Upper lobe of left lung (tissue), 4 donors: ENCODE measurements at regions not wholly inside any gene's neighbourhood (a gene's known extent, or its start where the extent isn't known, plus 50 kb on each side); places are given as distances from the start of the nearest gene placed in this dataset.

ENCODE experiments used
- CTCF ChIP-seq, 6 experiments: fragments of 450-650 bp in 4 of 6; fragments of 200-600 bp in 2 of 6; sonication (generic) in 2 of 6; IDR thresholded peaks; one replicate each; pipeline ENCODE4 v1.5.1; 2016 to 2019; ENCODE audit warnings: antibody characterized with exemption in 6 of 6
- EP300 ChIP-seq, 4 donors: sonication (generic); formaldehyde crosslinking; IDR thresholded peaks; one replicate each; pipeline ENCODE4 v1.5.1; 2017; ENCODE audit warnings: antibody characterized with exemption in 4 of 4, control low read depth in 2 of 4
- POLR2A ChIP-seq, 4 donors: fragments of 450-650 bp; IDR thresholded peaks; one replicate each; pipeline ENCODE4 v1.5.1; 2016 to 2017; ENCODE audit warnings: antibody characterized with exemption in 4 of 4, mild to moderate bottlenecking in 2 of 4
- POLR2AphosphoS5 ChIP-seq, 2 donors: sonication (generic); formaldehyde crosslinking; IDR thresholded peaks; one replicate each; pipeline ENCODE4 v1.5.1; 2017; ENCODE audit warnings: antibody characterized with exemption in 2 of 2

DNA sequence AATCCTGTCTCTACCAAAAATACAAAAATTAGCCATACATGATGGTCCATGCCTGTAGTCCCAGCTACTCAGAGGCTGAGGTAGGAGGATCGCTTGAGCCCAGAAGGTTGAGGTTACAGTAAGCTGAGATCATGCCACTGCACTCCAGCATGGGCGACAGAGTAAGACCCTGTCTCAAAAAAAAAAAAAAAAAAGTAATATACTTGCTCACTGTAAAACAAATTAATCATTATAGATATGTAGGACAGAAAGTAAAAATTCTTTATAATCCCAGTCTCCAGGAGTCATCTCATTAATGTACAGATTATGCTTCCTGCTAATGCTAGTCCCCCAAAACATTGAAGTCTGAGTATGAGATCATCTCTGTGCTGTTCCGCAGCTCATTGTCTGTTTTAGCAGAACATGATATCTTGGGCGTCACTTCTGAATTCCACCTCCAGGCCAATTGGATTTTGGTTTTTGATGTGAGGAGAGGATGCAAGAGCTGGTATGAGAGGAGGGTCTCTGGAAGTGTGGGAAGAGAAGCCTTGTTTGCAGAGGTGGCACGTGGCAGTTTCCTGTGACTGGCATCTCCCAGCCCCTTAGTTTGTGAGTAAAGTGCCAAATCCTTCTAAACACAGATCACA is 75.4 kb upstream of the NPAS1 start:
- TF ChIP-seq CTCF (IDR thresholded peaks at IDR 0.05) (no peak), POLR2AphosphoS5 (IDR thresholded peaks at IDR 0.05) (no peak), EP300 (IDR thresholded peaks at IDR 0.05) (no peak), POLR2A (IDR thresholded peaks at IDR 0.05) (no peak)
